Mesenchymal stem cell (in vitro differentiated cells and primary cell): ENCODE measurements at regions not wholly inside any gene's neighbourhood (a gene's known extent, or its start where the extent isn't known, plus 50 kb on each side); places are given as distances from the start of the nearest gene placed in this dataset.

Experiments
- DNase-seq: peaks from one replicate; pipeline ENCODE4 v3.0.0-alpha.2; 2013
- H2AFZ ChIP-seq: one replicate; pipeline ENCODE4 v1.6.1; 2013; ENCODE audit warnings: low read depth, mild to moderate bottlenecking, control low read depth, inconsistent platforms, low read length, moderate library complexity
- H2AK5ac ChIP-seq: 2 replicates; pipeline ENCODE4 v1.6.1; 2013; ENCODE audit warnings: low read length, moderate library complexity, mild to moderate bottlenecking, inconsistent platforms; ENCODE audit not compliant: severe bottlenecking
- H2BK120ac ChIP-seq: one replicate; pipeline ENCODE4 v1.6.1; 2013; ENCODE audit warnings: low read depth, mild to moderate bottlenecking, inconsistent platforms, low read length, moderate library complexity
- H2BK12ac ChIP-seq, 2 experiments: one replicate each; pipeline ENCODE4 v1.6.1; 2013; ENCODE audit warnings: inconsistent platforms in 2 of 2, low read length in 2 of 2, mild to moderate bottlenecking in 2 of 2, moderate library complexity in 2 of 2, control low read depth in 1 of 2
- H2BK15ac ChIP-seq: one replicate; pipeline ENCODE4 v1.6.1; 2013; ENCODE audit warnings: mild to moderate bottlenecking, low read depth, inconsistent platforms; ENCODE audit not compliant: poor library complexity, severe bottlenecking
- H2BK5ac ChIP-seq: 2 replicates; pipeline ENCODE4 v1.6.1; 2013; ENCODE audit warnings: low read depth, mild to moderate bottlenecking, low read length, control low read depth, inconsistent platforms; ENCODE audit not compliant: poor library complexity, severe bottlenecking
- H3K14ac ChIP-seq, 2 experiments: one replicate each; pipeline ENCODE4 v1.6.1; 2013; ENCODE audit warnings: inconsistent platforms in 2 of 2, low read length in 2 of 2, control low read depth in 1 of 2, mild to moderate bottlenecking in 1 of 2, moderate library complexity in 1 of 2
- H3K18ac ChIP-seq, 2 experiments: one replicate each; pipeline ENCODE4 v1.6.1; 2013; ENCODE audit warnings: inconsistent platforms in 2 of 2, low read length in 2 of 2, control low read depth in 1 of 2, low read depth in 1 of 2, mild to moderate bottlenecking in 1 of 2
- H3K23ac ChIP-seq, 2 experiments: one replicate each; pipeline ENCODE4 v1.6.1; 2013; ENCODE audit warnings: inconsistent platforms in 2 of 2, low read length in 2 of 2, mild to moderate bottlenecking in 2 of 2, moderate library complexity in 2 of 2, control low read depth in 1 of 2
- H3K27ac ChIP-seq: 2 replicates; pipeline ENCODE4 v1.5.1; 2013; ENCODE audit warnings: mild to moderate bottlenecking, moderate library complexity, low read length, control low read depth, inconsistent platforms; ENCODE audit not compliant: poor library complexity, severe bottlenecking
- H3K27me3 ChIP-seq, 2 experiments: 2 replicates each; pipeline versions ENCODE4 v1.6.1 to v1.7.0; 2013; ENCODE audit warnings: low read length in 2 of 2, mild to moderate bottlenecking in 2 of 2, moderate library complexity in 2 of 2, control low read depth in 1 of 2, inconsistent platforms in 1 of 2; ENCODE audit not compliant: control insufficient read depth in 1 of 2, insufficient read depth in 1 of 2
- H3K36me3 ChIP-seq, 2 experiments: 2 replicates each; pipeline versions ENCODE4 v1.6.1 to v1.7.0; 2013; ENCODE audit warnings: low read length in 2 of 2, control low read depth in 1 of 2, inconsistent platforms in 1 of 2, low read depth in 1 of 2, mild to moderate bottlenecking in 1 of 2; ENCODE audit not compliant: insufficient read depth in 2 of 2, control insufficient read depth in 1 of 2
- H3K4ac ChIP-seq, 2 experiments: one replicate each; pipeline ENCODE4 v1.6.1; 2013; ENCODE audit warnings: inconsistent platforms in 2 of 2, low read length in 2 of 2, mild to moderate bottlenecking in 2 of 2, moderate library complexity in 2 of 2, control low read depth in 1 of 2, low read depth in 1 of 2
- H3K4me1 ChIP-seq: 2 replicates; pipeline ENCODE4 v1.6.1; 2013; ENCODE audit warnings: low read depth, low read length, control low read depth; ENCODE audit not compliant: control insufficient read depth, insufficient read depth
- H3K4me2 ChIP-seq: 2 replicates; pipeline ENCODE4 v1.6.1; 2013; ENCODE audit warnings: low read length, mild to moderate bottlenecking, inconsistent platforms; ENCODE audit not compliant: poor library complexity, severe bottlenecking
- H3K4me3 ChIP-seq, 2 experiments: 2 replicates each; pipeline versions ENCODE4 v1.5.1 to v1.7.0; 2013; ENCODE audit warnings: low read length in 2 of 2, mild to moderate bottlenecking in 2 of 2, control low read depth in 1 of 2, low read depth in 1 of 2; ENCODE audit not compliant: insufficient read depth in 1 of 2
- H3K79me1 ChIP-seq: replicated peaks from 2 replicates; pipeline ENCODE4 v1.6.1; 2013; ENCODE audit warnings: mild to moderate bottlenecking, control low read depth, low read length, inconsistent platforms; ENCODE audit not compliant: poor library complexity, severe bottlenecking
- H3K9ac ChIP-seq: 2 replicates; pipeline ENCODE4 v1.7.0; 2013; ENCODE audit warnings: mild to moderate bottlenecking, low read length, moderate library complexity
- H3K9me3 ChIP-seq: 2 replicates; pipeline ENCODE4 v1.7.0; 2013; ENCODE audit warnings: mild to moderate bottlenecking, low read length; ENCODE audit not compliant: control insufficient read depth
- H4K8ac ChIP-seq: one replicate; pipeline ENCODE4 v1.6.1; 2013; ENCODE audit warnings: inconsistent platforms, mild to moderate bottlenecking, low read length, moderate library complexity
- H4K91ac ChIP-seq: one replicate; pipeline ENCODE4 v1.6.1; 2013; ENCODE audit warnings: mild to moderate bottlenecking, low read length, inconsistent platforms
- WGBS: methylation state at CpG from one replicate; pipeline ENCODE4 v1.1.7; 2013; ENCODE audit warnings: mixed read lengths; 5-methylcytosine and 5-hydroxymethylcytosine counted together

DNA sequence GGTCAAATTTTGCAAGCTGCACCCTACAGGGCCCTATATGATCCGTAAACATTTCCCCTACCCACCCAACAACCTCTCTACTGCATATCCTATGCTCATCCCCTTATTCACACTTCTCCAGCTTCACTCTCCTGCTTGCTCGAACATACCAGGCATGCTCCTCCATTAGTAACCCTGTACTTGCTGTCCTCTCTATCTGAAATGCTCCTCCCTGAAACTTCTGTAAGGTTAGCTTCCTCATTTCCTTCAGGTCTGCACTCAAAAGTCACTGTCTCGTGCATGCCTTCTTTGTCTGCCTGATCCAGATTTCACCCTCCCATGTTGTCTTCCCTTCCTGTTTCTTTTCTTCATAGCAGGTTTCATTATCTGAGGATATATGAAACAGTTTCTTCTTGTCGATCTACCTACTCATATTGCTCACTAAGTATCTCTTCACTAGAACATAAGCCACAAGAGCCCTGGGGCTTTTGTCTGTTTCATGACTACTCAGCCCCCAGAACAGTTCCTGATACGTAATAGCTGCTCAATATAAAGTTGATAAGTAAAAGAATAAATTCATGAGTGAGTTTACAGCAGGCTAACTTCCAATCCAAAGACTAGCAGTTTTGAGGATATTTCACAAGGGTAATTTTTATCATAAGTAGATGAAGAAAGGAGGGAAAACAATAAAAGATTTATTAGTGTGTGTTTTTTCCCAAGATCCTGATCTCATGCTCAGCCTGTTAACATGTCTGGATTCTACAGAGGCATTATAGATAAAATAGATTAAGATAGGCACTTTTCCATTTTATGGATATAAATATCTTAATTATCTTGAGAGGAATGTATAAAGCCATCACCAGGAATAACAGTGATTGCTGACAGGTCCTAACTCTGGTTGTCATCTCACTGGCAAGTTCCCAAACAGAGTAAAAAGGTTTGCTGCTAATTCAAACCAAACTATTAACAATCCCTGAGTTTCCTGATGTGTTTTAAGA lies 392.5 kb upstream of the ESRRG start:
- H3K18ac ChIP-seq, result no peak overlapping the region

GRCh38 chr1:217109928-217110327 lies 386.7 kb upstream of the ESRRG start:
- WGBS, result 90% methylated on average over 1 of the region's 1 CpG
- Histone ChIP-seq H3K79me1 (no peaks in the 10 kb centered on the region), H3K36me3 (no peaks in the 10 kb centered on the region)

More for the DNA sequence above, 392.5 kb upstream of the ESRRG start:
- H2AK5ac ChIP-seq, result no peak overlapping the region
- no peak overlapping the region for H3K27ac ChIP-seq
- no peak overlapping the region for H4K8ac ChIP-seq
- 54% methylated on average over 4 of the region's 5 CpGs for WGBS
- no peaks in the 10 kb centered on the region for H3K9me3 ChIP-seq
- H2BK12ac ChIP-seq, result no peak overlapping the region
- no peak overlapping the region for H2BK15ac ChIP-seq
- no peaks in the 10 kb centered on the region for H3K36me3 ChIP-seq
- H2AFZ ChIP-seq, result no peak overlapping the region
- no peak overlapping the region for H3K9ac ChIP-seq
- H4K91ac ChIP-seq, result no peak overlapping the region
- no peak overlapping the region for H2BK5ac ChIP-seq
- H3K4me1 ChIP-seq, result no peaks in the 10 kb centered on the region
- no peak for DNase-seq
- H3K4ac ChIP-seq, result no peak overlapping the region
- H2BK120ac ChIP-seq, result no peak overlapping the region
- H3K79me1 ChIP-seq, result no peaks in the 10 kb centered on the region
- no peaks in the 10 kb centered on the region for H3K27me3 ChIP-seq
- H3K23ac ChIP-seq, result no peak overlapping the region
- H3K4me2 ChIP-seq, result no peak overlapping the region
- no peak overlapping the region for H3K14ac ChIP-seq
- no peak overlapping the region for H3K4me3 ChIP-seq

DNA sequence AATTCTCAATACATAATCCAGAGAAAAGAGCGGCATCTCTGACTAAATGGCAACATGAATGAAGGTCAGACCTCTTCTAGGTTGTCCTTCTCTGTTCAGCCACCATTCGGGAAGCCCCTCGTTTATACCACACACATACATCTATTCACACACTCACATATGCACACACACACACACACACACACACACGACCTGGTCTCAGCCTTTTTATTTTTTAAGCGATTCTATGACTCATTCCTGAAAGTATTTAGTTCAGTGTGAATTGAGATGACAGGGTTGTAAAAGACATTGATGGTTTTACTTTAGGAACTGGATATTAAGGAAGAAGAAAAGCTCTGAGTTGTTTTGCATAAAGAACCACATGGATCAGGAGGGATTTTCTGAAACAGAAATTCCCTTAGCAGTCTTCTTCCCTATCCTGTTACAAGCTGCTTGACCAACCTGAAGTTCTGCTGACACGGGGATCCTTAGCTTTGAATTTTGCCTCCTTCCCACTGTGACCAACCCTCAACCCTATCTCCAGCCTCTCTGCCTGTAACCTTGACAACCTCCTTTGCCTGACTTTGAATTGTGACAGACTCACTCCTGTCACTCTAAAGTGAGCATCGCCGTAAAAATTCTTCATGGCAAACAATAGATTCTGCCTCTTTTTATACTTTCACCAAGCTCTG lies 383.1 kb upstream of the ESRRG start:
- Histone ChIP-seq H3K4me3 (no peak overlapping the region), H3K9me3 (no peaks in the 10 kb centered on the region), H3K4me1 (peaks cover 3% of the 10 kb centered on the region), H2BK12ac (no peak overlapping the region), H3K36me3 (no peaks in the 10 kb centered on the region), H4K91ac (no peak overlapping the region), H3K18ac (no peak overlapping the region), H2BK15ac (no peak overlapping the region), H3K4me2 (no peak overlapping the region), H2BK120ac (no peak overlapping the region), H2BK5ac (no peak overlapping the region), H4K8ac (no peak overlapping the region), H3K27ac (no peak overlapping the region), H3K23ac (no peak overlapping the region), H3K9ac (no peak overlapping the region), H3K27me3 (peaks cover 0 to 9% of the 10 kb centered on the region in 2 experiments), H3K4ac (no peak overlapping the region), H3K14ac (no peak overlapping the region), H2AFZ (no peak overlapping the region), H3K79me1 (no peaks in the 10 kb centered on the region), H2AK5ac (no peak overlapping the region)
- 74% methylated on average over 8 of the region's 8 CpGs for WGBS
- no peak for DNase-seq

More at GRCh38 chr1:217109928-217110327, 386.7 kb upstream of the ESRRG start:
- Histone ChIP-seq H3K4me2 (no peak overlapping the region), H3K4me1 (peaks cover 3% of the 10 kb centered on the region), H3K4ac (no peak overlapping the region), H3K27ac (no peak overlapping the region), H3K27me3 (peaks cover 0 to 9% of the 10 kb centered on the region in 2 experiments), H2AK5ac (no peak overlapping the region), H2AFZ (no peak overlapping the region), H3K23ac (no peak overlapping the region), H2BK12ac (no peak overlapping the region), H4K91ac (no peak overlapping the region), H2BK5ac (no peak overlapping the region), H2BK120ac (no peak overlapping the region), H3K4me3 (no peak overlapping the region), H3K9ac (no peak overlapping the region), H3K9me3 (no peaks in the 10 kb centered on the region), H4K8ac (no peak overlapping the region), H2BK15ac (no peak overlapping the region), H3K14ac (no peak overlapping the region), H3K18ac (no peak overlapping the region)
- no peak for DNase-seq

DNA sequence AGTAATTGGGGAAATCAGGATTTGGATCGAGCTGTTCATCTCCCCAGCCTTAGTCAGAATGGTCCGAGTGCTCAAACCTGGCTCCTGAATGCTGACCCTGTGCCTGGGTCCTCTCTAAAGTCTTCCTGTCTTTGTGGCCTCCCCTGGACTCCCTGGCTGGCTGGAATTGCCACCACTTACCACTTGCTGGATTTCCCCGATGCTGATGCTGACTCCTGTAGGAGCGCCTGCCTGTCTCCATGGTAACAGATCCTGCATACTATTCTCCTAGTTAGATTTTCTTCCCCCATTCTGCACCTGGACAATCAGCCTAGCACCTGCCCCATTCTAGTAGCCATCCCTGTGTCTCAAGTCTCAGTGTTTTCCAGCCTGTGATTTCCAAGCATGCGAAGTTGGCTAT lies 382.2 kb upstream of the ESRRG start:
- 97% methylated on average over 5 of the region's 5 CpGs for WGBS
- Histone ChIP-seq H3K79me1 (no peaks in the 10 kb centered on the region), H2BK5ac (no peak overlapping the region)

More for the DNA sequence above, 382.2 kb upstream of the ESRRG start:
- Histone ChIP-seq H2BK15ac (no peak overlapping the region), H3K9ac (no peak overlapping the region), H3K4ac (no peak overlapping the region), H3K18ac (no peak overlapping the region), H4K8ac (no peak overlapping the region), H3K27ac (no peak overlapping the region), H3K27me3 (peaks cover 0 to 9% of the 10 kb centered on the region in 2 experiments), H2AFZ (no peak overlapping the region), H3K4me1 (peaks cover 3% of the 10 kb centered on the region), H2AK5ac (no peak overlapping the region), H2BK120ac (no peak overlapping the region), H4K91ac (no peak overlapping the region), H3K9me3 (no peaks in the 10 kb centered on the region), H3K4me2 (no peak overlapping the region), H2BK12ac (no peak overlapping the region), H3K14ac (no peak overlapping the region), H3K36me3 (no peaks in the 10 kb centered on the region), H3K23ac (peak overlapping the region in 1 of 2 experiments; percentile 40), H3K4me3 (no peak overlapping the region)
- no peak for DNase-seq
